Vagina (tissue), 2 donors: ENCODE measurements at regions not wholly inside any gene's neighbourhood (a gene's known extent, or its start where the extent isn't known, plus 50 kb on each side); places are given as distances from the start of the nearest gene placed in this dataset.

Experiments used
- DNase-seq, 2 donors: peaks; one replicate each; pipeline ENCODE4 v3.0.0-alpha.2; 2017; ENCODE audit errors: extremely low spot score in 2 of 2
- H3K27ac ChIP-seq: fragments of 200-600 bp; sonication (generic); one replicate; pipeline ENCODE4 v1.5.1; 2019
- H3K27me3 ChIP-seq: fragments of 200-600 bp; sonication (generic); one replicate; pipeline ENCODE4 v1.5.1; 2019
- H3K36me3 ChIP-seq, 2 donors: fragments of 200-600 bp; sonication (generic); one replicate each; pipeline ENCODE4 v1.5.1; 2017 to 2019
- H3K4me1 ChIP-seq: fragments of 200-600 bp; sonication (generic); one replicate; pipeline ENCODE4 v1.5.1; 2019
- H3K4me3 ChIP-seq, 2 donors: fragments of 200-600 bp; sonication (generic); 1 replicate in 1 of 2; 2 replicates in 1 of 2; pipeline ENCODE4 v1.5.1; 2016 to 2019
- H3K9me3 ChIP-seq: fragments of 200-600 bp; sonication (generic); one replicate; pipeline ENCODE4 v1.5.1; 2019
- CTCF ChIP-seq, 3 experiments: fragments of 450-650 bp in 2 of 3; fragments of 200-600 bp in 1 of 3; sonication (generic) in 1 of 3; IDR thresholded peaks; one replicate each; pipeline ENCODE4 v1.5.1; 2017 to 2019; ENCODE audit warnings: antibody characterized with exemption in 3 of 3, mild to moderate bottlenecking in 2 of 3, moderate library complexity in 2 of 3
- POLR2A ChIP-seq, 2 donors: fragments of 450-650 bp; IDR thresholded peaks; one replicate each; pipeline ENCODE4 v1.6.1; 2017; ENCODE audit warnings: antibody characterized with exemption in 2 of 2, mild to moderate bottlenecking in 2 of 2, moderate library complexity in 2 of 2
- POLR2AphosphoS5 ChIP-seq, 2 donors: sonication (generic); formaldehyde crosslinking; IDR thresholded peaks; one replicate each; pipeline ENCODE4 v1.9.0; 2017; ENCODE audit warnings: antibody characterized with exemption in 2 of 2, mild to moderate bottlenecking in 2 of 2, low read depth in 1 of 2; ENCODE audit not compliant: insufficient read depth in 1 of 2
- intact Hi-C: fragments of 100-400 bp; cut with DNase I; formaldehyde crosslinking; loops from one replicate; pipeline ENCODE4 v1.15.1; 2023

DNA sequence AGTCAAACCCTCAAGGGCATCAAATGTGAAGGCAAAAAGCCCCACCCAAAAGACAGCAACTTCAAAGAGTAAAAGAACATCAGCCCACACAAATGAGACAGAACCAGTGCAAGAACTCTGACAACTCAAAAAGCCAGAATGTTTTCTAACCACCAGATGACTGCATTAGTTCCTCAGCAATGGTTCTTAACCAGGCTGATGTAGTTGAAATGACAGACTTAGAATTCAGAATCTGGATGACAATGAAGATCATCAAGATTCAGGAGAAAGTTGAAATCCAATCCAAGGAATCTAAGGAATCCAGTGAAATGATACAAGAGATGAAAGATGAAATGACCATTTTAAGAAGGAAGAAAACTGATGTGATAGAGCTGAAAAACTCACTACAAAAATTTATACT lies 339.7 kb downstream of the KIF4B start:
- Histone ChIP-seq H3K36me3 (no peaks in the 10 kb centered on the region), H3K27me3 (no peaks in the 10 kb centered on the region), H3K4me1 (no peaks in the 10 kb centered on the region), H3K4me3 (no peak overlapping the region), H3K9me3 (no peaks in the 10 kb centered on the region), H3K27ac (no peak overlapping the region)
- DNase-seq = no peak
- intact Hi-C loops = no loop called here
- TF ChIP-seq POLR2AphosphoS5 (IDR thresholded peaks at IDR 0.05; ENCODE audit: insufficient read depth in 1 of 2, low read depth in 1 of 2) (no peak), POLR2A (IDR thresholded peaks at IDR 0.05) (no peak), CTCF (IDR thresholded peaks at IDR 0.05) (no peak)

GRCh38 chr5:155366096-155366495 lies 352.5 kb downstream of the KIF4B start:
- Histone ChIP-seq H3K36me3 (no peaks in the 10 kb centered on the region), H3K27me3 (no peaks in the 10 kb centered on the region), H3K27ac (no peak overlapping the region), H3K4me3 (no peak overlapping the region), H3K9me3 (no peaks in the 10 kb centered on the region), H3K4me1 (no peaks in the 10 kb centered on the region)
- DNase-seq = no peak
- TF ChIP-seq CTCF (IDR thresholded peaks at IDR 0.05) = no peak
- no peak for TF ChIP-seq POLR2AphosphoS5 (IDR thresholded peaks at IDR 0.05; ENCODE audit: insufficient read depth in 1 of 2, low read depth in 1 of 2)
- no peak for TF ChIP-seq POLR2A (IDR thresholded peaks at IDR 0.05)
- intact Hi-C loops = no loop called here

DNA sequence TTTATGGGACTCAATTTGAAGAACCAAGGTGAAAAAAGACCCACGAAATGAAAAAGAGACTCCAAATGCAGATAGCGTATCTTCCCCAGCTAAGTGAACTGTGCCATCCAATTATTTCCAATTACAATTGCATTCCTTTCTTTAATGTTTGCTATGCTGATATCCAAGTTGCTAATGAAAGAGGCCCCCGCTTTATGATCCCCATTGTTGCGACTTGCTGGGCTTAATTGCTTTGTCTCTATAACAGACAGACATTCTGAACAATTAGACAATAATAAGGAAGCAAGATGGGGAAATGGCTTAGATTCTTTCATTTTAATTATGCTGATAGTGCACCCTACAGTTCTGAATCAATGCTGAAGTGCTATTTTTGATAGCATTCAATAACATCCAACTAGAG lies 354.3 kb downstream of the KIF4B start:
- Histone ChIP-seq H3K36me3 (no peaks in the 10 kb centered on the region), H3K4me3 (no peak overlapping the region), H3K27me3 (no peaks in the 10 kb centered on the region), H3K9me3 (no peaks in the 10 kb centered on the region), H3K4me1 (no peaks in the 10 kb centered on the region), H3K27ac (no peak overlapping the region)
- no peak for TF ChIP-seq POLR2AphosphoS5 (IDR thresholded peaks at IDR 0.05; ENCODE audit: insufficient read depth in 1 of 2, low read depth in 1 of 2)
- TF ChIP-seq CTCF (IDR thresholded peaks at IDR 0.05) = no peak
- no peak for TF ChIP-seq POLR2A (IDR thresholded peaks at IDR 0.05)
- intact Hi-C loops = no loop called here
- DNase-seq = no peak

DNA sequence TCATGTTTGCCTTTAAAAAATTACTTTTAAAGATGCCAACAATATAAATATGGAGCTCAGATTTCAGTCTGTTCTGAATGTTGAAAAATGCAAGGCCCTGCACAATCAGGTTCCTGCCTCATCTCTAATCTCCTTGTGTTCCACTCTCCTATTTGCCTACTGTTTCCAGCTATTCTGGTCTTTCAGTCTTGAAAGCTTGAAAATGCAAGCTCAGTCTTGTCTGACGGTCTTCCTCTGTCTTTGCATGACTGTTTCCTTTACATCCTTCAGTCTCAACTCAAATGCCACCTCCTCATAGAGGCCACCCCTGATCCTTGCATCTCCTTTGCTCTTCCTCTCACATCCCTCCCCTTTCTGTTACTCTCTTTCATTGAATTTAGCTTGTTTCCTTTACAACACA lies 354.9 kb downstream of the KIF4B start:
- H3K36me3 ChIP-seq = no peaks in the 10 kb centered on the region
- DNase-seq = no peak
- H3K9me3 ChIP-seq = no peaks in the 10 kb centered on the region
- TF ChIP-seq CTCF (IDR thresholded peaks at IDR 0.05) = no peak
- no peak for TF ChIP-seq POLR2AphosphoS5 (IDR thresholded peaks at IDR 0.05; ENCODE audit: insufficient read depth in 1 of 2, low read depth in 1 of 2)
- no peak for TF ChIP-seq POLR2A (IDR thresholded peaks at IDR 0.05)
- H3K4me1 ChIP-seq = no peaks in the 10 kb centered on the region
- H3K27me3 ChIP-seq = no peaks in the 10 kb centered on the region
- no peak overlapping the region for H3K4me3 ChIP-seq
- no peak overlapping the region for H3K27ac ChIP-seq
- intact Hi-C loops = no loop called here

DNA sequence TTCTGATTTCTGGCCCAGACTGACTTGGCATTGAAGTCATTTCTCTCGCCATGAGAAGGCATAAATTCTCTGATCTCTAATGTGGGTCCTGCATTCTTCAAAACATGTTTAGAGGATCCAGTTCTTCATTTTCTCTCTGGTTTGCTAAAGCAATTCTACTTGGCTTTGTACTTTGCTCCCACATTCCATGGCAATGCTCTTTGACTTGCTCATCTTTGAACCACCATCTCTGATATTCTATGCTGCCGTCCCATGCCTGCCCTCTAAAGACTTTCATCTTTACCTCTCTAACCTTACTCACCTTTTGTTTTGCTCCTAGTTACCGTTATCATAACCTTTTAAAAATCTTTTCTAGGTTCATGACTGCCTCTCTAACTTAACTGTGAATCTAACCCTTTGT lies 366.9 kb downstream of the KIF4B start:
- H3K27me3 ChIP-seq = no peaks in the 10 kb centered on the region
- TF ChIP-seq CTCF (IDR thresholded peaks at IDR 0.05) = no peak
- TF ChIP-seq POLR2AphosphoS5 (IDR thresholded peaks at IDR 0.05; ENCODE audit: insufficient read depth in 1 of 2, low read depth in 1 of 2) = no peak
- no peak for TF ChIP-seq POLR2A (IDR thresholded peaks at IDR 0.05)
- H3K36me3 ChIP-seq = no peaks in the 10 kb centered on the region
- no peaks in the 10 kb centered on the region for H3K9me3 ChIP-seq
- no peak overlapping the region for H3K4me3 ChIP-seq
- no peak for DNase-seq
- intact Hi-C loops = no loop called here
- H3K4me1 ChIP-seq = no peaks in the 10 kb centered on the region
- no peak overlapping the region for H3K27ac ChIP-seq
